ENCODE measurements at regions not wholly inside any gene's neighbourhood (a gene's known extent, or its start where the extent isn't known, plus 50 kb on each side); places are given as distances from the start of the nearest gene placed in this dataset.

GRCh38 chr3:182455011-182455410 lies 338.3 kb upstream of the ATP11B start:
- WGBS, 2 experiments (ENCODE audit: insufficient coverage in 1 of 2, insufficient read length in 1 of 2): 84% methylated on average over 3 of the region's 3 CpGs; no CpG with 5 or more reads in 1 of the 2 experiments
- no peaks in the 10 kb centered on the region for H3K27me3 Mint-ChIP-seq (ENCODE audit: insufficient read depth)
- peaks cover 3% of the 10 kb centered on the region for H3K36me3 Mint-ChIP-seq (ENCODE audit: low read depth)
- no peak overlapping the region for H3K27ac Mint-ChIP-seq
- Histone ChIP-seq H3K4me1 (ENCODE audit: control insufficient read depth, insufficient read depth, low read length) (peaks cover 9% of the 10 kb centered on the region), H3K4me3 (ENCODE audit: low read length) (no peak overlapping the region), H3K36me3 (ENCODE audit: control insufficient read depth, insufficient read depth, low read length) (no peaks in the 10 kb centered on the region), H3K27me3 (ENCODE audit: control insufficient read depth, insufficient read depth, low read length, poor library complexity, severe bottlenecking) (no peaks in the 10 kb centered on the region), H3K9ac (ENCODE audit: extremely low read depth, low read length, poor library complexity, severe bottlenecking) (no peak overlapping the region), H3K9me3 (ENCODE audit: control insufficient read depth, low read length) (peaks cover 18% of the 10 kb centered on the region), H3K27ac (ENCODE audit: low read depth, low read length) (no peak overlapping the region)
- peaks cover 23% of the 10 kb centered on the region for H3K4me1 Mint-ChIP-seq
- peaks cover 18% of the 10 kb centered on the region for H3K9me3 Mint-ChIP-seq
- DNase-seq: no peak
- H3K4me3 Mint-ChIP-seq: no peak overlapping the region
- no peak for TF ChIP-seq CTCF (conservative IDR thresholded peaks at IDR 0.05)

GRCh38 chr3:182460303-182460702 lies 333.0 kb upstream of the ATP11B start:
- peaks cover 3% of the 10 kb centered on the region for H3K9me3 ChIP-seq (ENCODE audit: control insufficient read depth, low read length)
- Mint-ChIP-seq H3K27me3 (ENCODE audit: insufficient read depth) (no peaks in the 10 kb centered on the region), H3K36me3 (ENCODE audit: low read depth) (peaks cover 3% of the 10 kb centered on the region), H3K27ac (no peak overlapping the region), H3K4me3 (no peak overlapping the region), H3K9me3 (peaks cover 22% of the 10 kb centered on the region), H3K4me1 (no peaks in the 10 kb centered on the region)
- no peak for DNase-seq
- TF ChIP-seq CTCF (conservative IDR thresholded peaks at IDR 0.05): no peak
- H3K27me3 ChIP-seq (ENCODE audit: control insufficient read depth, insufficient read depth, low read length, poor library complexity, severe bottlenecking): no peaks in the 10 kb centered on the region
- WGBS, 2 experiments (ENCODE audit: insufficient coverage in 1 of 2, insufficient read length in 1 of 2): 66 to 67% methylated on average over 4 of the region's 4 CpGs
- no peak overlapping the region for H3K27ac ChIP-seq (ENCODE audit: low read depth, low read length)
- no peaks in the 10 kb centered on the region for H3K4me1 ChIP-seq (ENCODE audit: control insufficient read depth, insufficient read depth, low read length)
- no peak overlapping the region for H3K9ac ChIP-seq (ENCODE audit: extremely low read depth, low read length, poor library complexity, severe bottlenecking)
- H3K36me3 ChIP-seq (ENCODE audit: control insufficient read depth, insufficient read depth, low read length): no peaks in the 10 kb centered on the region
- no peak overlapping the region for H3K4me3 ChIP-seq (ENCODE audit: low read length)

GRCh38 chr3:182462152-182462551 lies 331.2 kb upstream of the ATP11B start:
- peaks cover 4% of the 10 kb centered on the region for H3K4me1 Mint-ChIP-seq
- no peak overlapping the region for H3K27ac Mint-ChIP-seq
- H3K27me3 Mint-ChIP-seq (ENCODE audit: insufficient read depth): no peaks in the 10 kb centered on the region
- Histone ChIP-seq H3K4me1 (ENCODE audit: control insufficient read depth, insufficient read depth, low read length) (no peaks in the 10 kb centered on the region), H3K36me3 (ENCODE audit: control insufficient read depth, insufficient read depth, low read length) (no peaks in the 10 kb centered on the region), H3K9me3 (ENCODE audit: control insufficient read depth, low read length) (no peaks in the 10 kb centered on the region), H3K9ac (ENCODE audit: extremely low read depth, low read length, poor library complexity, severe bottlenecking) (no peak overlapping the region), H3K4me3 (ENCODE audit: low read length) (no peak overlapping the region), H3K27ac (ENCODE audit: low read depth, low read length) (no peak overlapping the region), H3K27me3 (ENCODE audit: control insufficient read depth, insufficient read depth, low read length, poor library complexity, severe bottlenecking) (no peaks in the 10 kb centered on the region)
- H3K9me3 Mint-ChIP-seq: peaks cover 20% of the 10 kb centered on the region
- no peak for DNase-seq
- no peak overlapping the region for H3K4me3 Mint-ChIP-seq
- peaks cover 3% of the 10 kb centered on the region for H3K36me3 Mint-ChIP-seq (ENCODE audit: low read depth)
- no peak for TF ChIP-seq CTCF (conservative IDR thresholded peaks at IDR 0.05)
